SK-N-SH treated with all-trans-retinoic acid at 6 μM for 48 hours (cell line): ENCODE measurements at regions not wholly inside any gene's neighbourhood (a gene's known extent, or its start where the extent isn't known, plus 50 kb on each side); places are given as distances from the start of the nearest gene placed in this dataset.

Source experiments
- ARNTL ChIP-seq: fragments of 450-650 bp; formaldehyde crosslinking; IDR thresholded peaks from 2 replicates; pipeline ENCODE4 v1.5.0; 2020; ENCODE audit warnings: low read depth, mild to moderate bottlenecking, moderate library complexity, borderline replicate concordance
- CSDC2 ChIP-seq: fragments of 250-450 bp; sonication (Bioruptor Pico); IDR thresholded peaks from 2 replicates; pipeline ENCODE4 v1.5.0; 2020; ENCODE audit warnings: mild to moderate bottlenecking, moderate library complexity
- GLIS3 ChIP-seq: fragments of 250-450 bp; sonication (Bioruptor Pico); IDR thresholded peaks from 2 replicates; pipeline ENCODE4 v1.5.0; 2020; ENCODE audit warnings: mild to moderate bottlenecking, moderate library complexity
- SNAI2 ChIP-seq: fragments of 250-450 bp; sonication (Bioruptor Pico); IDR thresholded peaks from 2 replicates; pipeline ENCODE4 v1.5.0; 2020; ENCODE audit warnings: mild to moderate bottlenecking, moderate library complexity
- TCF4 ChIP-seq: fragments of 250-450 bp; sonication (Bioruptor Pico); IDR thresholded peaks from 2 replicates; pipeline ENCODE4 v1.8.0; 2021; ENCODE audit warnings: mild to moderate bottlenecking, moderate library complexity, borderline replicate concordance
- ZFP30 ChIP-seq: fragments of 450-650 bp; formaldehyde crosslinking; IDR thresholded peaks from 2 replicates; pipeline ENCODE4 v1.5.0; 2022; ENCODE audit warnings: mild to moderate bottlenecking, moderate library complexity
- ZNF565 ChIP-seq: fragments of 450-650 bp; formaldehyde crosslinking; conservative IDR thresholded peaks from 2 replicates; pipeline ENCODE4 v1.5.0; 2020; ENCODE audit warnings: low read depth, mild to moderate bottlenecking, moderate library complexity
- TF ChIP-seq, protein P1 (sequence below): fragments of 250-450 bp; sonication (Bioruptor Pico); IDR thresholded peaks from 2 replicates; pipeline ENCODE4 v1.8.0; 2020; ENCODE audit warnings: mild to moderate bottlenecking, moderate library complexity, borderline replicate concordance
- TF ChIP-seq, protein P2 (sequence below): fragments of 250-450 bp; sonication (Bioruptor Pico); IDR thresholded peaks from 2 replicates; pipeline ENCODE4 v1.8.0; 2021; ENCODE audit warnings: low read depth, mild to moderate bottlenecking, moderate library complexity, borderline replicate concordance

DNA sequence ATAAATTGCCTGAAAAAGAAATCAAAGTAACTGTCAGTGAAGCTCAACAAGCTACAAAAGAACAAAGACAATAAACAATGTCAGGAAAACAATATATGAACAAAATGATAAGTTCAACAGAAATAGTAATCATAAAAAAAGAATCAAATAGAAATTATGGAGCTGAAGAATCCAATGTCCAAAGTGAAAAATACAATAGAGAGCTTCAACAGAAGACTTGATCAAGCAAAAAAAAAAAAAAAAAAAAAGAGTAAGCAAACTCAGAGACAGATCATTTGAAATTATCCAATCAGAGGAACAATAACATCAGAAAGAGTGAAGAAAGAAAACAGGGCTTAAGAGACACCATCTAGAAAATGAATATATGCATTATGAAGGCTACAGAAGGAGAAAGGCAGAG, 251.4 kb upstream of the SAMSN1 start:
- TF ChIP-seq ARNTL (no peak), ZFP30 (CRISPR knock-in tag) (no peak), SNAI2 (CRISPR knock-in tag) (no peak), GLIS3 (CRISPR knock-in tag) (no peak), CSDC2 (CRISPR knock-in tag) (no peak), ZNF565 (CRISPR knock-in tag) (no peak), TCF4 (CRISPR knock-in tag) (no peak)
- TF ChIP-seq, protein P1, sequence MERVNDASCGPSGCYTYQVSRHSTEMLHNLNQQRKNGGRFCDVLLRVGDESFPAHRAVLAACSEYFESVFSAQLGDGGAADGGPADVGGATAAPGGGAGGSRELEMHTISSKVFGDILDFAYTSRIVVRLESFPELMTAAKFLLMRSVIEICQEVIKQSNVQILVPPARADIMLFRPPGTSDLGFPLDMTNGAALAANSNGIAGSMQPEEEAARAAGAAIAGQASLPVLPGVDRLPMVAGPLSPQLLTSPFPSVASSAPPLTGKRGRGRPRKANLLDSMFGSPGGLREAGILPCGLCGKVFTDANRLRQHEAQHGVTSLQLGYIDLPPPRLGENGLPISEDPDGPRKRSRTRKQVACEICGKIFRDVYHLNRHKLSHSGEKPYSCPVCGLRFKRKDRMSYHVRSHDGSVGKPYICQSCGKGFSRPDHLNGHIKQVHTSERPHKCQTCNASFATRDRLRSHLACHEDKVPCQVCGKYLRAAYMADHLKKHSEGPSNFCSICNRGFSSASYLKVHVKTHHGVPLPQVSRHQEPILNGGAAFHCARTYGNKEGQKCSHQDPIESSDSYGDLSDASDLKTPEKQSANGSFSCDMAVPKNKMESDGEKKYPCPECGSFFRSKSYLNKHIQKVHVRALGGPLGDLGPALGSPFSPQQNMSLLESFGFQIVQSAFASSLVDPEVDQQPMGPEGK (CRISPR knock-in tag), result no peak
- TF ChIP-seq, protein P2, sequence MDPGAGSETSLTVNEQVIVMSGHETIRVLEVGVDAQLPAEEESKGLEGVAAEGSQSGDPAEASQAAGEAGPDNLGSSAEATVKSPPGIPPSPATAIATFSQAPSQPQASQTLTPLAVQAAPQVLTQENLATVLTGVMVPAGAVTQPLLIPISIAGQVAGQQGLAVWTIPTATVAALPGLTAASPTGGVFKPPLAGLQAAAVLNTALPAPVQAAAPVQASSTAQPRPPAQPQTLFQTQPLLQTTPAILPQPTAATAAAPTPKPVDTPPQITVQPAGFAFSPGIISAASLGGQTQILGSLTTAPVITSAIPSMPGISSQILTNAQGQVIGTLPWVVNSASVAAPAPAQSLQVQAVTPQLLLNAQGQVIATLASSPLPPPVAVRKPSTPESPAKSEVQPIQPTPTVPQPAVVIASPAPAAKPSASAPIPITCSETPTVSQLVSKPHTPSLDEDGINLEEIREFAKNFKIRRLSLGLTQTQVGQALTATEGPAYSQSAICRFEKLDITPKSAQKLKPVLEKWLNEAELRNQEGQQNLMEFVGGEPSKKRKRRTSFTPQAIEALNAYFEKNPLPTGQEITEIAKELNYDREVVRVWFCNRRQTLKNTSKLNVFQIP, result no peak
